Stimulated activated CD4-positive, alpha-beta T cell treated with anti-CD3 and anti-CD28 coated beads, Interleukin-2, amount 100 ng/mL, for 24 hours (primary cell): ENCODE measurements at regions not wholly inside any gene's neighbourhood (a gene's known extent, or its start where the extent isn't known, plus 50 kb on each side); places are given as distances from the start of the nearest gene placed in this dataset.

Source experiments
- DNase-seq, 2 donors: peaks; one replicate each; pipeline ENCODE4 v3.0.0-alpha.2; 2020

- no peak for DNase-seq
Measured at GRCh38 chr2:195495351-195495750, 161.7 kb upstream of the SLC39A10 start.

GRCh38 chr2:195494451-195494850, 162.6 kb upstream of the SLC39A10 start:
- DNase-seq = no peak

GRCh38 chr2:195493416-195493815, 163.6 kb upstream of the SLC39A10 start:
- DNase-seq = no peak

- no peak for DNase-seq
Measured at GRCh38 chr2:195490319-195490718, 166.7 kb upstream of the SLC39A10 start.

GRCh38 chr2:195489101-195489500, 167.9 kb upstream of the SLC39A10 start:
- no peak for DNase-seq

GRCh38 chr2:195488567-195488966, 168.5 kb upstream of the SLC39A10 start:
- no peak for DNase-seq

- no peak for DNase-seq
Measured at GRCh38 chr2:195486987-195487644, 169.9 kb upstream of the SLC39A10 start.

GRCh38 chr2:195486520-195486919, 170.5 kb upstream of the SLC39A10 start:
- DNase-seq = no peak

GRCh38 chr2:195482010-195482409, 175.0 kb upstream of the SLC39A10 start:
- no peak for DNase-seq

GRCh38 chr2:195480121-195480520, 176.9 kb upstream of the SLC39A10 start:
- DNase-seq = no peak

- no peak for DNase-seq
Measured at GRCh38 chr2:195479407-195479806, 177.6 kb upstream of the SLC39A10 start.

- DNase-seq = no peak
Measured at GRCh38 chr2:195477996-195478382, 179.0 kb upstream of the SLC39A10 start.

- no peak for DNase-seq
Measured at GRCh38 chr2:195477248-195477995, 179.6 kb upstream of the SLC39A10 start.

- DNase-seq = no peak
Measured at GRCh38 chr2:195475336-195475735, 181.7 kb upstream of the SLC39A10 start.

- DNase-seq = no peak
Measured at GRCh38 chr2:195473862-195474261, 183.2 kb upstream of the SLC39A10 start.

- no peak for DNase-seq
Measured at GRCh38 chr2:195472501-195473234, 184.4 kb upstream of the SLC39A10 start.

GRCh38 chr2:195471807-195472206, 185.2 kb upstream of the SLC39A10 start:
- no peak for DNase-seq

- no peak for DNase-seq
Measured at GRCh38 chr2:195471163-195471562, 185.9 kb upstream of the SLC39A10 start.

- no peak for DNase-seq
Measured at GRCh38 chr2:195470622-195471021, 186.4 kb upstream of the SLC39A10 start.

GRCh38 chr2:195468771-195469170, 188.3 kb upstream of the SLC39A10 start:
- no peak for DNase-seq

- DNase-seq = no peak
Measured at GRCh38 chr2:195466427-195466826, 190.6 kb upstream of the SLC39A10 start.

GRCh38 chr2:195461010-195461409, 196.0 kb upstream of the SLC39A10 start:
- DNase-seq = no peak

- DNase-seq = no peak
Measured at GRCh38 chr2:195458936-195459335, 198.1 kb upstream of the SLC39A10 start.

- no peak for DNase-seq
Measured at GRCh38 chr2:195457873-195458272, 199.2 kb upstream of the SLC39A10 start.
